OCI-LY3 (cell line): ENCODE measurements at regions not wholly inside any gene's neighbourhood (a gene's known extent, or its start where the extent isn't known, plus 50 kb on each side); places are given as distances from the start of the nearest gene placed in this dataset.
"Not testable (repeated sequence)": the region's sequence is repeated elsewhere in the genome, so short reads cannot be mapped to it uniquely, and the experiment has no call there.

Experiments used
- H2AFZ ChIP-seq: fragments of 200-600, 300-600 bp; shearing (Covaris generic); 2 replicates; pipeline ENCODE4 v1.6.0; 2014; ENCODE audit warnings: antibody characterized with exemption, low read depth, low read length
- H3K27ac ChIP-seq: fragments of 200-600, 300-600 bp; sonication (generic); 2 replicates; pipeline ENCODE4 v1.5.1; 2014; ENCODE audit warnings: mild to moderate bottlenecking, low read length, moderate library complexity, mixed read lengths
- H3K27me3 ChIP-seq: fragments of 200-600, 300-600 bp; sonication (generic); 2 replicates; pipeline ENCODE4 v1.6.1; 2014; ENCODE audit warnings: low read depth, low read length, mixed read lengths
- H3K36me3 ChIP-seq: fragments of 200-600, 300-600 bp; sonication (generic); replicated peaks from 2 replicates; pipeline ENCODE3; 2014; ENCODE audit warnings: low read depth, low read length, mixed read lengths
- H3K4me1 ChIP-seq: fragments of 300-600, 200-600 bp; sonication (generic); 2 replicates; pipeline ENCODE4 v1.6.1; 2014; ENCODE audit warnings: low read length, mixed read lengths
- H3K4me2 ChIP-seq: fragments of 200-600, 300-600 bp; sonication (generic); 2 replicates; pipeline ENCODE4 v1.6.1; 2014; ENCODE audit warnings: low read length, mixed read lengths
- H3K4me3 ChIP-seq: fragments of 300-600, 200-600 bp; sonication (generic); 2 replicates; pipeline ENCODE4 v1.5.1; 2014; ENCODE audit warnings: antibody characterized with exemption, mild to moderate bottlenecking, low read length, moderate library complexity
- H3K79me2 ChIP-seq: fragments of 300-600, 200-600 bp; shearing (Covaris generic); 2 replicates; pipeline ENCODE4 v1.6.1; 2014; ENCODE audit warnings: mild to moderate bottlenecking, low read length, mixed read lengths
- H3K9ac ChIP-seq: fragments of 300-600, 200-600 bp; shearing (Covaris generic); 2 replicates; pipeline ENCODE4 v1.6.0; 2014; ENCODE audit warnings: mild to moderate bottlenecking, low read length, moderate library complexity
- H3K9me3 ChIP-seq: fragments of 200-600, 300-600 bp; shearing (Covaris generic); 2 replicates; pipeline ENCODE4 v1.6.1; 2014; ENCODE audit warnings: low read length, mixed read lengths; ENCODE audit not compliant: insufficient read depth
- H4K20me1 ChIP-seq: fragments of 200-600, 300-600 bp; sonication (generic); 2 replicates; pipeline ENCODE4 v1.6.1; 2016; ENCODE audit warnings: low read length, mixed read lengths; ENCODE audit not compliant: insufficient read depth
- EZH2phosphoT487 ChIP-seq: fragments of 200-600 bp; shearing (Covaris generic); IDR thresholded peaks from 2 replicates; pipeline ENCODE4 v1.6.1; 2018; ENCODE audit warnings: antibody characterized with exemption, mixed run types, low read depth
- TF ChIP-seq, protein P1 (sequence below): fragments of 200-600, 300-600 bp; sonication (generic); IDR thresholded peaks from 2 replicates; pipeline ENCODE4 v1.5.1; 2014; ENCODE audit warnings: antibody characterized with exemption, low read length, low read depth

DNA sequence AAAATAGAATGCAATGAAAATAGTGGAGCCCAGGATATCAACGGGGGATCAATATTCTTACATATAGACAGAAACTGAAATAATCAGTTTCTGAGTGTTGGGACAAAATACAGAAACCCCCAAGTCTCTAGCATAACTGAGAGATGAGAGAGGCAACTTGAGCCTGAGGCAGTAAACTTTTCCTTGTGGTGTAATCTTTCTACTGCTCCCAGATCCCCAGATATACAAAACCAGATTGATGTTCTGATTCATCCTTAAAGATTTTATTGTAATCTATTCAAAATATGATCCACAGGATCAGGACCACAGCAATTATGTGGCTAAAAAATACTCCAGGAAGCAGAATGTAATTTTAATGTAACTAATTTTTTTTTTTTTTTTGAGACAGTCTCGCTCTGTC is 2282.6 kb downstream of the ARAP2 start:
- Histone ChIP-seq H3K4me1 (no peaks in the 10 kb centered on the region), H3K4me3 (no peak overlapping the region), H3K79me2 (no peaks in the 10 kb centered on the region), H3K9me3 (no peaks in the 10 kb centered on the region), H3K4me2 (no peak overlapping the region), H2AFZ (no peak overlapping the region), H3K36me3 (no peaks in the 10 kb centered on the region), H3K9ac (no peak overlapping the region), H4K20me1 (no peaks in the 10 kb centered on the region), H3K27me3 (no peaks in the 10 kb centered on the region), H3K27ac (no peak overlapping the region)
- TF ChIP-seq EZH2phosphoT487 = no peak
- TF ChIP-seq, protein P1, sequence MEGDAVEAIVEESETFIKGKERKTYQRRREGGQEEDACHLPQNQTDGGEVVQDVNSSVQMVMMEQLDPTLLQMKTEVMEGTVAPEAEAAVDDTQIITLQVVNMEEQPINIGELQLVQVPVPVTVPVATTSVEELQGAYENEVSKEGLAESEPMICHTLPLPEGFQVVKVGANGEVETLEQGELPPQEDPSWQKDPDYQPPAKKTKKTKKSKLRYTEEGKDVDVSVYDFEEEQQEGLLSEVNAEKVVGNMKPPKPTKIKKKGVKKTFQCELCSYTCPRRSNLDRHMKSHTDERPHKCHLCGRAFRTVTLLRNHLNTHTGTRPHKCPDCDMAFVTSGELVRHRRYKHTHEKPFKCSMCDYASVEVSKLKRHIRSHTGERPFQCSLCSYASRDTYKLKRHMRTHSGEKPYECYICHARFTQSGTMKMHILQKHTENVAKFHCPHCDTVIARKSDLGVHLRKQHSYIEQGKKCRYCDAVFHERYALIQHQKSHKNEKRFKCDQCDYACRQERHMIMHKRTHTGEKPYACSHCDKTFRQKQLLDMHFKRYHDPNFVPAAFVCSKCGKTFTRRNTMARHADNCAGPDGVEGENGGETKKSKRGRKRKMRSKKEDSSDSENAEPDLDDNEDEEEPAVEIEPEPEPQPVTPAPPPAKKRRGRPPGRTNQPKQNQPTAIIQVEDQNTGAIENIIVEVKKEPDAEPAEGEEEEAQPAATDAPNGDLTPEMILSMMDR = no peak

DNA sequence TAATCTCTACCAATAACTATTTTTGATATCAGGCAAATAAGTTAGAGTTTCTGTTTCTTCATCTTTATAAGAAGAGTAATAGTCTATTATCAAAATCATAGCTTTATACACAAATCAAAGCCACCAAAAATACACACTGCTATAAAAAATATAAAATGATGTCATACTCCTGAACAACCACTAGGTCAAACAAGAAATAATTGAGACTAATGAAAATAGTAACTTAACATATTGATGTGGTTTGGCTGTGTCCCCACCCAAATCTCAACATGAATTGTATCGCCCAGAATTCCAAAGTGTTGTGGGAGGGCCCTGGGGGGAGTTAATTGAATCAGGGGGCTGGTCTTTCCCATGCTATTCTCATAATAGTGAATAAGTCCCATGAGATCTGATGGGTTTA is 2277.5 kb downstream of the ARAP2 start:
- no peak overlapping the region for H2AFZ ChIP-seq
- no peak overlapping the region for H3K4me3 ChIP-seq
- no peaks in the 10 kb centered on the region for H4K20me1 ChIP-seq
- no peaks in the 10 kb centered on the region for H3K27me3 ChIP-seq
- no peak overlapping the region for H3K4me2 ChIP-seq
- no peaks in the 10 kb centered on the region for H3K79me2 ChIP-seq
- no peak for TF ChIP-seq EZH2phosphoT487
- TF ChIP-seq, protein P1 = no peak
- no peak overlapping the region for H3K9ac ChIP-seq
- no peaks in the 10 kb centered on the region for H3K36me3 ChIP-seq
- H3K9me3 ChIP-seq = 0 out of 2 replicates have a peak, but pooled peaks cover 5% of the 10 kb centered on the region
- no peak overlapping the region for H3K27ac ChIP-seq
- H3K4me1 ChIP-seq = peaks cover 14% of the 10 kb centered on the region

DNA sequence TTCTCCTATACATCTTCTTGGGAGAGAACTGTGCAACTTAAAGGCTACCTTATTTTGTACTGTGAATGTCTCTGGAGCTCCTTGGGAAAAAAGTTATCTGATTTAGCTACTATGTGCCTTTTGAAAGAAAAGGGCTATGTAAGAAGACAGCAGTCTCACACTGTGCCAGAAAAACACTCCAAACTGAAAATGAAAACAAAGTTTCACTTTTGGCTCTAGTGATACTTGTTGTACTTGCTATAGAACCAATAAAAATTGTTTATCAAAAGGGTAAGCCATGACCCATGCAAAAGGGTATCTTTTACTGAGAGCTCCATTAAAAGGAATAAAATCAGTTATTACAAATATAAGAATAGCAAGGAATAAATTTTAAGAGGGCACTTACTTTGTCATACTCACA is 2270.0 kb downstream of the ARAP2 start:
- Histone ChIP-seq H2AFZ (no peak overlapping the region), H3K4me2 (no peak overlapping the region), H3K27me3 (no peaks in the 10 kb centered on the region), H3K4me3 (no peak overlapping the region), H3K9me3 (0 out of 2 replicates have a peak, but pooled peaks cover 4% of the 10 kb centered on the region), H4K20me1 (no peaks in the 10 kb centered on the region), H3K79me2 (no peaks in the 10 kb centered on the region), H3K36me3 (no peaks in the 10 kb centered on the region), H3K9ac (no peak overlapping the region), H3K27ac (no peak overlapping the region), H3K4me1 (peaks cover 15% of the 10 kb centered on the region)
- TF ChIP-seq EZH2phosphoT487 = no peak
- TF ChIP-seq, protein P1 = no peak

DNA sequence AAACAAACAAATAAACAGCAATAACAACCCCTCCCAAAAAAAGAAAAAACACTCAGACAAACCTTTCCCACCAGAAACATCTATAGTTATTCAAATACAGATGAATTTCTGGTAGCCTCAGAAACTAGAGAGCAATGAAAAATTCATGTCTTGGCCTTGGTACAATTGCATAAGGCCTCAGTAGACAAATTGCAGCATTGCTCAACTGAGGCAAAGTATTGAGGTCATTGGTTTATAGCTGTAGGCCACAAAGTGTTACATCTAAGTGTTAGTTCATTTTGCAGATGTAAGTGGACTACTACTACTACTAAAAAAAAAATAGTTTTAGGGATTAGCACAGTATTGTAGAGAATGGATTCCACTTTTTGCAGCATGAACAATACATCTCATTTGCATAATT is 2268.3 kb downstream of the ARAP2 start:
- no peak overlapping the region for H3K9ac ChIP-seq
- H3K27ac ChIP-seq = no peak overlapping the region
- no peaks in the 10 kb centered on the region for H3K9me3 ChIP-seq
- no peak overlapping the region for H3K4me3 ChIP-seq
- H3K36me3 ChIP-seq = no peaks in the 10 kb centered on the region
- TF ChIP-seq, protein P1 = no peak
- TF ChIP-seq EZH2phosphoT487 = no peak
- H3K4me2 ChIP-seq = no peak overlapping the region
- H3K27me3 ChIP-seq = no peaks in the 10 kb centered on the region
- H3K79me2 ChIP-seq = no peaks in the 10 kb centered on the region
- no peak overlapping the region for H2AFZ ChIP-seq
- H4K20me1 ChIP-seq = no peaks in the 10 kb centered on the region
- H3K4me1 ChIP-seq = peaks cover 9% of the 10 kb centered on the region

DNA sequence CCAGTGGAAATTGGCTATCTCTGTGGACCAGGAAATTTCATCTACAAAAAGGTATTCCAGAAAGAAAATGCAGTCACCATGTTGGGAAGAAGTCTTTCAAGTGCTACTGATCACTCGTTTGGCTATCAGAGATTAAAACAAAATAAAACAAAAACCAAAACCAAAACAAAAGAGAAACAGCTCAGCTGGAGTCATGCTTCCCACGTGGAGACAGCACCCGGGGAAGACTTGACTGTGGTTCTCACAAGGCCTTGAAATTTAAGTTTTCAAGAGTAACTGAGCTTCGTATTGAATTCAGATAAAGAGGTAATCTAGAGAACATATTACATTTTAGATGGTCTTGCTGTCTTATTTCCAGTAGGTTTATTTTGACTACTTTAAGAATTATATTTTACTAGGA is 2264.5 kb downstream of the ARAP2 start:
- H3K9me3 ChIP-seq, H2AFZ ChIP-seq, H4K20me1 ChIP-seq, H3K36me3 ChIP-seq, H3K27me3 ChIP-seq, H3K4me3 ChIP-seq, H3K4me1 ChIP-seq, H3K27ac ChIP-seq, H3K79me2 ChIP-seq, H3K4me2 ChIP-seq, H3K9ac ChIP-seq: not testable (repeated sequence)
